ENCODE measurements at regions not wholly inside any gene's neighbourhood (a gene's known extent, or its start where the extent isn't known, plus 50 kb on each side); places are given as distances from the start of the nearest gene placed in this dataset.

DNA sequence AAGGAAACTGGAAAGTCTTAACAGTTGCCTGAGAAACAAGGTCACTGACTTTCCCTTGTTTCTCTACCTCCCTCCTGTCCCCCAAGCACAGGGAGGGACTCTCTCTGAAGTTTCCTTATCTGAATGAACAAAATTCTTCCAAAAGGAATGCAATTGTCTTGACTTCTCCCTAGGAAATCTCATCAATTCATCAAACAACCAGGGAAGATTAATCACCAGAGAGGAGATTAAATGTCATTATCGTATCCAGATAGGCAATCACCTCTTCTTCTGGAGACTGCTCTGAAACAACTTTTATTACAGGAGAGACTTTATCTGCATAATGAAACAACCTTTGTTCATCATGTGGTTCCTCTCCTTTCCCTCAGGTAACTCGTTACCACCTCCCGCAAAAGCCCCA lies 431.4 kb downstream of the SLC16A7 start:
- no peak for DNase-seq (ENCODE audit: low read depth in 4 of 4, low spot score in 3 of 4)

DNA sequence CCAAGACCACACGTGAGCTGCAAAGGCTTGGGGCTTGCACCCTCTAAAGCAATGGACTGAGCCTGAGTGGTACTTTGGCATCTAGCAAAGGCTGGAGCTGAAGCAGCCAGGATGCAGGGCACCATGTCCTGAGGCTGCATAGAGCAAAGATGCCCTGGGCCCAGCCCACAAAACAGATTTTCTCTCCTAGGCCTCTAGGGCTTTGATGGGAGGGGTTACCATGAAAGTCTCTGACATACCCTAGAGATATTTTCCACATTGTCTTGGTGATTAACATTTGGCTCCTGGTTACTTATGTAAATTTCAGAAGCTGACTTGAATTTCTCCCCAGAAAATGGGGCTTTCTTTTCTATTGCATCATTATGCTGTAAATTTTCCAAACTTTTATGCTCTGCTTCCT lies 438.3 kb downstream of the SLC16A7 start:
- DNase-seq (ENCODE audit: low read depth in 4 of 4, low spot score in 3 of 4) = no peak

DNA sequence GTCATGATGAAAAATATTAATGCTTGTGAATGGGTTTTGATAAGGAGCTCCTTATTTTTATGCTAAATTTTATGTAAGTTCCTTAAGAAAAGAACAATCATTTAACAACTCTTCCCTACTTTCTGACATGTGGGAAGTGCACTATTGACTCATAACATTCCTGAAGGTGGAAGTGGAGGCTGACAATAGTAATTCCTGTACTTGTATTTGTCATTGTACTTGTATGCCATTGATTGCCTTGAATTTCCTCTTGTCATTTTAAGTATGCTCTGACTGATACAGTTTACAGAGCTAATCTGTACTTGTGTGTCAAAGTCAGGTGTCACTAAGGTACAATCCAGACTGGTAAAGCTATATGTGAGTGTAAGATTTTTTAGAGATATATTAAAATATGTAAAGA lies 440.0 kb downstream of the SLC16A7 start:
- DNase-seq (ENCODE audit: low read depth in 4 of 4, low spot score in 3 of 4) = no peak

DNA sequence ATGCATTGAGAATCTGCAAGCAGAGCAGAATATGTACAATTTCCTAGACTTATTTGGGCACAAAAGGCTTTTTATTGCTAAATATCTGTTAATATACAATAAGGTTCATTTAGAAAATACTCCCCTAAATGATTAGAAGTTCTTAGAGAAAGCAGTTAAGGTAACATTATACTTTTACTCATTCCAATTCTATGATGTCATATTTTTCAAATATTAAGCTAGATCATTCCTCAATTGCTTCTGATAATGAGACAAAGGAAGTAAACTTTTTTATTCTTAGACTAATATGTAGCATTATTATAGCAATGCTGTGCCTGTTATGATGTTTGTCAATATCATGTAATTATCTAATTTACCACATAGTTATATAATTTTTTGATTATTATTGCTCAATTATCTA lies 447.0 kb downstream of the SLC16A7 start:
- DNase-seq (ENCODE audit: low read depth in 4 of 4, low spot score in 3 of 4) = no peak

DNA sequence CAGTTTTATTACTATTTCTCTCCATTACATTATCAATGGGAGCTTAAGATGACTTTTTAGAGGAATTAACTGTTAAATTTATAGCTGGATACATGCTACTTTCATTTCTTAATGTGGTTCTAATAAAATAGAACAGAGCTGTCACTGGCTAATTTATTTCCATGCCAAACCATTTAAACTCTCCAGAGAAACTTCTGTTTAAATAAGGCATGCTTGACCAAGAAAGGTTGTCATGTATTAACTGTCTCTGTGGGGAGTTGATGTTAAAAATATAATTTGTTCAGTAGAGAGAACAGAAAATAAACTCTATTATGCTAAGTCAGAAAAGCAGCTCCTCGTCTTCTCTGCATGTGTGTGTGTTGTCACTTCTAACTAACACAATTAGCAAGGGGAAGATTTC lies 447.4 kb downstream of the SLC16A7 start:
- DNase-seq (ENCODE audit: low read depth in 4 of 4, low spot score in 3 of 4) = no peak

DNA sequence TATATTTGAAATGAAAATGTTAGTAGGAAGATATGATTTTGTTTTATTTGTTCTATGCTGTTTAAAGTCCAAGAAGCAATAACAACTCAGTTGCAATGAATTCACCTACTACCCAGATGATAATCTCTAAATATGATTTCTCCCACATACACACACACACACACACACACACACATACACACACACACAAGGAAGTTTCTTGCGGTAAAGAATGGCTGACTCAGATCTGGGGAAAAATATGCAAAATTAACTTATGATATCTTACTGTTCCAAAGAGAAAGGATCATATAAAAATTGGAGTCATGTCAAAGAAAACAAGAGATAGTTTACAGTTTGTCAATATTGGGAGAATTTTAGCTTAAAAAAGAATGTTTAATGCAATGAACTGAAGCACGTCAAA lies 456.7 kb downstream of the SLC16A7 start:
- DNase-seq (ENCODE audit: low read depth in 4 of 4, low spot score in 3 of 4) = no peak

DNA sequence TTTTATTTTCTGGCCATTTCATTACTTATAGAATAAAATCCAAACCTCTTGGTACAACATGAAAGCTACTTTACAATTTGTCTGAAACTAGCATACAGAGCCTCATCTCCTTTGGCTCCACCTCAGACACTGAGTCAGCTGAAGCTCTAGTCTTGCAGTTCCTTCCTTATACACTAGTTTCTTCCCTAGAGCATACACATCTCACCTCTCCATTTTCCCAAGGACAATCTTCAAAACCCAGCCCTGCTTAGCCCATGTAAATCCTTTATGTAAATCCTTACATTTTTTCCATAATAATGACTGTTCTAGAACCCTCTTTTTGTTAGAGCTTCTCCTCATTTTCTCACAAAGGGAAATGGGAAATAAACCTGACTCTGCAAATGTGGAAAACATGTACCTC lies 463.4 kb downstream of the SLC16A7 start:
- no peak for DNase-seq (ENCODE audit: low read depth in 4 of 4, low spot score in 3 of 4)

DNA sequence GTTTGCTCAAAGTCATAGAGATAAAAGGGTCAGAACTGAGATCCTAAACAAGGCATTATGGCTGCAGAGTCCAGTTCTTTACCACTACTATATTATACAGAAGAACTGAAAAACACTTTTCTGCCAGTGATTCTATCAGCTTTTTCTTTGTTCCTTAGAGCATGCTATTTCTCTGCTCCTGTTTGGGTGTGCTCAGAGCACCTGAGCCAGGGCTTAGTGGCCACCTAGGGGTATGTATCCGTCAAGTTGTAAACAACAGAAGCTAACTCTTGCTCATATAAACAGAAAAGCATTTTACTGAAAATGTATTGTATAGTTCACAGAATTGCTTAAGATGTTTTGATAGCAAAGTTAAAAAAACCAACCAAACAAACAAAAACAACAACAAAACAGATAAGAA lies 470.8 kb downstream of the SLC16A7 start:
- DNase-seq (ENCODE audit: low read depth in 4 of 4, low spot score in 3 of 4) = no peak

DNA sequence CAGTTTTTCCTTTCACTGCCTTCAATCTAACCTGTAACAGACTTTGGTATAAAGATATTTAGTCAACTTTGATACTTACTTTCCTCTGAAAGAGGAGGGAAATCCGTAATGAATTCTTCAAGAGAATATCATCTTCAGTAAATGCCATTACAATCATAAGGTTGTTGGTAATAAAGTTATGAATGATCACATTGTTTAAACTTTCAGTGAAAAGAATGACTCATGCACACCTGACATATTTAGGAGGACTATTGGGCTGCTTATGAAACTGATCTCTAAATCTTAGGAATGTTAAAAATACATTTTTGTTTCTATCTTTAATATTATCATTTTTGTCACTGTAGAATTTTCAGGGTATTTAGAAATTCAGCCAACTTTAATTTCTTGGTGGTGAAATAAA lies 474.7 kb downstream of the SLC16A7 start:
- no peak for DNase-seq (ENCODE audit: low read depth in 4 of 4, low spot score in 3 of 4)

DNA sequence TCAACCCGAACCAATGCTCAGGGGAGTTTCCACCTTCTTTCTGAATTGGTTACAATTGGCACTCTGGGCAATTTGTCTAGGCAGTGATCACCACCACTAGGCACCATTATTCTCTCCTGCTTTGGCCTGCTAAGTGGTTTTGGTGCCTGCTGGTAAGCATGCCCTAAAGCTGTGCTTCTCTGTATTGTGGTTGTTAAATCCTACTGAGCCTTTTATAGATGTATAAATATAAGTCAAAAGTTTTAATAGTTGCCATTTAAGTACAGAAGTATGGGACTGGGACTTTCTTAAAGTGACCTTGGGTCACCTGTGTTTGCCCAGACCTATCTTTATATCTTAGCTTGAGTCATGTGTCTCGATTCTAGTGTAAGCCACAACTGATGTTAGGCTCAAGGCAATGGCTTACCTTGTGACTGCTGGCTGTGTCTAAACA lies 475.9 kb downstream of the SLC16A7 start:
- no peak for DNase-seq (ENCODE audit: low read depth in 4 of 4, low spot score in 3 of 4)

DNA sequence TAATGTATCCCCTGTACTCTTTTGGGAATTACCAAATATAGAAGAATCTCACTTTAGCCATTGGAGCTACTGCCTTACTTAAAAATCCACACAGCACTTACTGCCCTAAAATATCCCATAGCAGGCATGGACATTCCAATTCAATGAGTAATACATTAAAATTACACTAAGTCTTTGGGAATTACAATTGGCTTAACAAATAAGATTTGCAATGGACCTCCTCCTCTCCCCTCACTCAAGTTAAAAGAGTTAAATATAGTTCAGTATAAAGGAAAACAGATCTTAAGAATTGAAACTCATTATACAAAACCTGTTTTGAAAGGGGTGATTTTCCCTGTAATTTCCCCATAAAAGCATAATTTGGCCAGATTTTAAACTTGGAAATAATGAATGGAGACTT lies 477.1 kb downstream of the SLC16A7 start:
- DNase-seq (ENCODE audit: low read depth in 4 of 4, low spot score in 3 of 4) = no peak

DNA sequence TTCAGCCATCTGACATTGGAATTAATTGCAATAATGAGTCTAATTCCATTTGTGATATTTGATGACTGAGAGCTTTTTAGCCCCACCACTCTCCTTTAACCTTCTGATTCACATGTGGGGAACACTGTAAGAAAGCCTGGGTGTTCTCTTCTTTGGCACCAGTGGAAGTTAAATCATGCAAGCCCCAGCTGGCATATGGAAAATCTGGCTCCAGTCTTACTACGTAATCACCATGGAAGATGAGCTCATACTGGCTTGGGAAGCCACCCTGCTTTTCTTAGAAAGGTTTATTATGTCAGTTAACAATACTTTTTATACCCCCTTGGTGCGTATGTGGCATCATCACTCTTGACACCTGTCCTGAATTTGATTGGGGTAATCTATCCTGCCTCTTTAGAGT lies 479.3 kb downstream of the SLC16A7 start:
- DNase-seq (ENCODE audit: low read depth in 4 of 4, low spot score in 3 of 4) = no peak

DNA sequence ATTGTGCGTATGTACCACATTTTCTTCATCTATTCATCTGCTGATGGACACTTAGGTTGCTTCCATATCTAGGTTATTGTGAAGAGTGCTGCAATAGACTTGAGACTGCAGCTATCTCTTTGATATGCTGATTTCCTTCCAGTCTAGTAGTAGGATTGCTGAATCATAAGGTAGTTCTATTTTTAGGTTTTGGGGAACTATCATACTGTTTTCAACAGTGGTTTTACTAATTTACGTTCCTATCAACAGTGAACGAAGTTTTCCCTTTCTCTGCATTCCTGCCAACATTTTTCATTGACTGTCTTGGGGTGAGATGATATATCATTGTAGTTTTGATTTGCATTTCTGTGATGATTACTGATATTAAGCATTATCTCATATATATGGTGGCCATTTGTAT lies 482.2 kb downstream of the SLC16A7 start:
- DNase-seq (ENCODE audit: low read depth in 4 of 4, low spot score in 3 of 4) = no peak

DNA sequence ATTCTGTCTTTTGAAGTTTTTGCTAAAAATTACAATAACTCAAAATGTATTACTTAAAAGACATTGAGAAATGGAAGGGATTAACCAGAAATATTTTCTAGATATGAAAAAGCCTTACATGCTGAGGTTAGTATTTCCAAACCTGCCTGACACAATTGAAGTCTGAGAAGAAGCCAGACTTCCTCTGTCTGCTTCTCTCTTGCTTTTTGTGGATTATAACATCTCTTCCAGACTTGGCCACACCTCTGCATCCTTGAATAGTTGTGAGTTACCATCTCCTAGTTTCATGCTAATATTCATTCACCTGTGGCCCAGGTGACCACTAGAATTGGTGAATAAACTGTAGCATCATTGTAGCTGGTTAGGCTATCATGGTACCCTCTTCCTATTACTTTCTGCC lies 497.6 kb downstream of the SLC16A7 start:
- DNase-seq (ENCODE audit: low read depth in 4 of 4, low spot score in 3 of 4) = no peak

DNA sequence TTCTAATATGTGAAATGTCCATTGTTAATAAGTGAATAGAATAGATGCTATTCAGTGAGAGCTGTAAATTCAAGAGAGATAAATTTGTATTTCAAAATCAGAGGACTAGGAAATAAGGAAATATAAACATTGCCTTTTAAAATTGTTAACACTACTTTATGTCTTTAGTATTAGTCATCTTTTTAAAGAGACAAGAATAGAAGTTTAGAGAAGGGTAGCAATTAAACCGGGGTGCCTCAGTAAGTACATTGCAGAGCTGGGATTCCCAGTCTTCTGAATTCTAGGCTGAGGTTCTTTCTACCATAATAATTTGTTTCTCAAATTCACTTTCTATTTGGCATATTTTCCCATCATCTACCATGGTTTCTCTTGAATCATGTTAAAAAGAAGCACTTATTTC lies 498.6 kb downstream of the SLC16A7 start:
- no peak for DNase-seq (ENCODE audit: low read depth in 4 of 4, low spot score in 3 of 4)

DNA sequence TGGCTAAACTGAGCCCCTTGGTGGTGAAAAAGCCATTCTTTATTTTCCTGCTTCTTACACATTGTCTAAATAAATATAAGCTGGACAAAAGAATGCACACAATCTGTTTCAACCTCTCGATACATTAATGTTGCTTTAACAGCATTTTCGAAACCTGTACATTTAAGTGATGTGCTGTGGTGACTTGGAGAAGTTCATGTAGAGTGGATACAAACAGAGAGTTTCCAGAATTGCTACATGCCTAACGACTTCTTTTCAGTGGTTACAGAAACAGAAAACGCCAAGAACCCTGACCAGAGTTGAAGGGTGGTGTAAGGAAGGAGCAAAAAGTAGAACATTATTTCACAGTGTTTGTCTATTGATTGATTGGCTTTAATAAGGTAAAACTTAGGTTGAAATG lies 500.9 kb downstream of the SLC16A7 start:
- DNase-seq (ENCODE audit: low read depth in 4 of 4, low spot score in 3 of 4) = no peak

DNA sequence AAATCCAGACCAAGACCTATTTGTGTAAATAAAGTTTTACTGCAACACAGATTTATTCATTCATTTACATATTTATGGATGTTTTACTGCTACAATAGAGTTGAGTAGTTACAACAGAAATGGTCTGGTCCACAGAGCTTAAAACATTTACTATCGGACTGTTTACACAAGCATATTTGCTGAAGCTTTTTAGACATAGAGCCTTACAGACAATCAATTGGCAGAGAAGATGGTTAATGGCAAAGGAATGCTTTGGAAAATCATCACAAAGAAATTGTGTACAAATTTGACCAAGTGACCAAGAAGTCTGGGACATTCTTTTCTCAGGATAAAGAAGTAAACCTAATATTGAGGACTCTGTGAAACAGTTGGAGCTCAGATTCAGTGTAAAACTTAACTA lies 504.3 kb downstream of the SLC16A7 start:
- no peak for DNase-seq (ENCODE audit: low read depth in 4 of 4, low spot score in 3 of 4)

DNA sequence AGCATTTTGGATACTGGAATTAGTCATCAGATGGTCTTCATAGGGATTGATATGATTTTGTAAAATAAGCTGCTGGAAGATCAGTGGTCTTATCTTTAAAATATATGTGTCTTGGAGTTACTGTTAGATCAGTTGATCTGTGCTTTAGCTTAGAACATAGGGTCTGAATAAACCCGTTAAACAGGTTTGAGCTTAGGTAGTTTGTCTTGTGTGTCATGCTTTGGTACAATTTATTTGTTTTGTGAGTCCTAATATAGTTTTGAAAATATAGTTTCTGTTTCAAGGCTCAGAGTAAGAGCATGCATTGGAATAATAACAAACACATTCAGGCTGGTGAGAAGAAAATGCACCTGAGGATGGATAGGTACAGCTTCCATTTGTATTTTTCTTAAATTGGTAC lies 505.0 kb downstream of the SLC16A7 start:
- DNase-seq (ENCODE audit: low read depth in 4 of 4, low spot score in 3 of 4) = no peak

DNA sequence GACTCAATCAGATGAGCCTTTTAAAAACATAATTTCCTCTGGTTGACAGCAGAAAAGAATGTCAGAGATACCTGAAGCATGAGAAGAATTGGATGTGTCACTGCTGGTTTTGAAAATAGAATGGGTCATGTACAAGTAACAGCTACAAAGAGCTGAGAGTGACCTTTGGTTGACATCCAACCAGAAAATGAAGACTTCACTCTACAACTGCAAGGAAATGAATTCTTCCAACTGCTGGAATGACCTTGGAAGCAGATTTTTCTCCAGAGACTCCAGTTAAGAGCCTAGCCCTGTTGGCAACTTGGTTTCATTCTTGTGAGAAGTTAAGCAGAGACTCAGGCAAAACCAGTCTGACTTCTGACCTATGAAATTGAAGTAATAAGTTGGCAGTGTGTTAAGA lies 505.9 kb downstream of the SLC16A7 start:
- DNase-seq (ENCODE audit: low read depth in 4 of 4, low spot score in 3 of 4) = no peak

DNA sequence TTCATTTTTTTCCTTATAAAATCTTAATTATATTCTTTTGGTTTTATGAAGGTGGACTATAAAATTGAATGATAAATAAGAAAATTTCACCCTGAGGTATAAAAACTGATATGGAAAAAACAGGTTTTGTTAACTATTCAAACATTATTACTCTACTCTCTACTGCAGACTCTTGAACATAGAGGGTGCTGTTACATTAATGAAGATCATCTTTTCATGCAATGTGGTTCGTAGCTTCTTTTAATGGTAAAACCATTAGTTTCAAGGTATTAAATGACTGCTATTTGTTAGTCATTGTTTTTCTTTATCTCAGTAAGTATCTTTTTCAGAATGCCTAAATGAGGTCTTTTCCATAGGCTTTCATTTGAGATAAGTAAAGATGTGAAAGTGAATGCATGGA lies 510.4 kb downstream of the SLC16A7 start:
- DNase-seq (ENCODE audit: low read depth in 4 of 4, low spot score in 3 of 4) = no peak

DNA sequence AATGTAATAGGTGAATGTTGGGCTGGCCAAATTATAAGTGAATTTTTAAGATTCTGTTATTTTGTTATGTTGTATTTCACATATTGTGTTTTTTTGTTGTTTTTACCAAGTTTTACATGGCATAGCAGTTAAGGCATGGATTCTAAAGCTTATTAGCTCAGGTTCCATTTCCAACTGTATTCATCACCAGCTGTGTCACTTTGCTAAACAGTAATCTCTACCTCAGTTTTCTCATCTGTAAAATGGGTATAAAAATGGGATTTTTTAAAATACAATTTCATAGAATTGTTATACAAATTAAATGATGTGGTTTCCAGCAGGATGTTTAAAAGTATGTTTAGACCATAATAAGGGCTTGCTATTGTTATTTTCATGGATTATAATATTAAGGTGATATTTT lies 512.2 kb downstream of the SLC16A7 start:
- no peak for DNase-seq (ENCODE audit: low read depth in 4 of 4, low spot score in 3 of 4)

DNA sequence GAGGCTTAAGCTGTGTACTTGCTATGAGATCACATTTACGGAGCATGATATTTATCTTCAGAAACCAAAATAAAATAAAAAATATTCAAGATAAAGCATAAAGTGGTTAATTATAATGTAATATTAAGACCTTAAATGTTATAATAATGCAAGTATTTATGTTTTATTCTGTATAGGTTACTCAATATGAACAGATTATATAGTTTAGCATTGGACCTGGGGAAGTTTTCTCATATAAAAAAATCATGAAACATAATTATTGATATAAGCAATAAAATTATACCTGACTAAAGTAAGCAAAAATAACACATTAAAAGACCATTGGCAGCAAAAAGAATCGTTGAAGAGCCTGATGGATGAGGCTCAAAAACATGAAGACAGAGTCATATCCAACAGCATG lies 516.2 kb downstream of the SLC16A7 start:
- DNase-seq (ENCODE audit: low read depth in 4 of 4, low spot score in 3 of 4) = no peak

DNA sequence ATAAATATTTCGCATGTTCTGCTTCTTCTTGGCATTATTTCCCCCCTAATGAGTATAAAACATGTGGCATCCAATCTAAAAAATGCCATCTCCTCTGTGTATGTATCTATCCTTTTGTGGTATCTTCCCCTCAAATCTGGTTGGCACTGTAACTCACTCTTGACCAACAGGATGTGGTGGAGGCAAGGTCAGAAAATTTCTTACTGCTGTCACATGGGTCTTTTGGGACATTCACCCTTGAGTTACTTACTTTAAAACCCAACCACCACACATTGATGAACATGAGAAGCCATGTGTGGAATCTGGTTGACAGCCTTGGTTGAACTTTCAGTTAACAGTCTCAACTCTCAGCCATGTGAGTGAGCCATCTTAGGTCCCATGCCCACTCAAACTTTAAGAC lies 516.9 kb downstream of the SLC16A7 start:
- DNase-seq (ENCODE audit: low read depth in 4 of 4, low spot score in 3 of 4) = no peak

DNA sequence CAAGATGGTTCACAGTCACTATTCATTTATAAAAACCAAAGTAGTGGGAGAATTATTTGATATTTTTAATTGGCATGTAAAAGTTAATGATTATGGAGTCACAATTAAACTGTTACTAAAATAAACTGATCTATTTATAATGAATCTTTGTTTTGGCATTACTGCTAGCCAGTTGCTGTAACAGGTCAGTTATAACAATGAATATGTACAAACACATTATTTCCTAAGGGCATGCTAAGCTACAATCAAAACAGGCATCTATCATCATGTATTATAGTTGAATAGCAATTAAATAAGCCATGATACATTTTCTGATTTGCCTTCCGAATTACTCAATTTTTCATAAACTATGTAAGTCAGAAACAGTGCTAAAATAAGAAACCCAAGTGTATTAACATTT lies 518.3 kb downstream of the SLC16A7 start:
- no peak for DNase-seq (ENCODE audit: low read depth in 4 of 4, low spot score in 3 of 4)
